HG03558 (cell line): ENCODE measurements at regions not wholly inside any gene's neighbourhood (a gene's known extent, or its start where the extent isn't known, plus 50 kb on each side); places are given as distances from the start of the nearest gene placed in this dataset.

ENCODE experiments used
- ATAC-seq: cut with Tn5 transposase; IDR thresholded peaks from one replicate; pipeline ENCODE4 v1.9.1; 2021; ENCODE audit warnings: moderate number of reproducible peaks; ENCODE audit not compliant: unreplicated experiment; ENCODE audit errors: extremely low read depth

- ATAC-seq, result no peak
Measured at GRCh38 chr10:20971901-20972300, 74.8 kb upstream of the NEBL start.

GRCh38 chr10:20970708-20971107, 73.6 kb upstream of the NEBL start:
- peak; percentile 98 for ATAC-seq

GRCh38 chr10:20970044-20970443, 72.9 kb upstream of the NEBL start:
- ATAC-seq, result no peak

GRCh38 chr10:20966426-20966825, 69.3 kb upstream of the NEBL start:
- no peak for ATAC-seq

GRCh38 chr10:20963721-20964595, 66.8 kb upstream of the NEBL start:
- no peak for ATAC-seq

GRCh38 chr10:20963056-20963455, 65.9 kb upstream of the NEBL start:
- no peak for ATAC-seq

- no peak for ATAC-seq
Measured at GRCh38 chr10:20962165-20962564, 65.1 kb upstream of the NEBL start.

- ATAC-seq, result no peak
Measured at GRCh38 chr10:20959242-20959641, 62.1 kb upstream of the NEBL start.

GRCh38 chr10:20958764-20959163, 61.7 kb upstream of the NEBL start:
- ATAC-seq, result no peak

GRCh38 chr10:20958225-20958624, 61.1 kb upstream of the NEBL start:
- no peak for ATAC-seq

- ATAC-seq, result no peak
Measured at GRCh38 chr10:20957744-20958143, 60.6 kb upstream of the NEBL start.

GRCh38 chr10:20956843-20957242, 59.7 kb upstream of the NEBL start:
- ATAC-seq, result no peak

GRCh38 chr10:20955355-20955893, 58.3 kb upstream of the NEBL start:
- ATAC-seq, result no peak

- ATAC-seq, result no peak
Measured at GRCh38 chr10:20954519-20954918, 57.4 kb upstream of the NEBL start.

- no peak for ATAC-seq
Measured at GRCh38 chr10:20953120-20953519, 56.0 kb upstream of the NEBL start.

- no peak for ATAC-seq
Measured at GRCh38 chr10:20949967-20950366, 52.9 kb upstream of the NEBL start.

- peak; percentile 85 for ATAC-seq
Measured at GRCh38 chr10:20948686-20949327, 51.7 kb upstream of the NEBL start.
